ENCODE measurements at regions not wholly inside any gene's neighbourhood (a gene's known extent, or its start where the extent isn't known, plus 50 kb on each side); places are given as distances from the start of the nearest gene placed in this dataset.

DNA sequence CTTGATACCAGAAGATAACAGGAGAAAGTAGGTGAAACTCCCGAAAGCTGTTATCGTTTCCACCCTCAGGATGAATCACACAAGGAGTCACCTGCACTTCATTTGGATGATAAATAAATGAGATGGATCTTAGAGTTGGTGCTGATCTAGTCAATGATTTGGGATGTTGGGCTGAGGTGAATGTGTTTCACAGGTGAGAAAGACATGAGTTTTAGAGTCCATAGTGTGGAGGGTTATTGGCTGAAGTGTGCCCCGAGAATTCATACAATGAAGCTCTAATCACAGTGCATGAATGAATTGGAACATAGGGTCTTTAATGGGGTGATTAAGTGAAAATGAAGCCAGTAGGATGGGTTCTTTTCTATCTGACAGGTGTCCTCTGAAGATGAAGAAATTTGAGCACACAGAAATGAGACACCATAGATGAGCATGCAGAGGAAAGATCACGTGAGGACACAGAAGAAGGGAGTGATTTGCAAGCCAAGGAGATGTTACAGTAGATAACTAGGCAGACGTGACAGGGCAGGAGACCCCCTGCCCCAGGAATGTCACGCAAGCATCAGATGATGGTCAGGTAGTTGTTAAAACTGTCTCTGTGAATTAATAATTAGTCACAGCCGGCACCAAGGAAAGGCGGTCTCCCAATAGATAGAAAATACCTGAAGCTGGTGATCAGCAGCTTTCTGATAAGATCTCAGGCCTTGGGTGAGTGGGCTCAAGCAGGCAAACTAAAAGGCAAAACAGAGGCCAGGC, 60.3 kb upstream of the IGLL5 start:
- ChIA-PET POLR2A (interaction anchor here (0.5 kb wide), 1 partner anchor 36 kb away, joined by 4 read pairs; no protein-coding TSS in a partner anchor), CTCF (interaction anchor here (0.8 to 4.4 kb wide), 5 partner anchors 10 to 128 kb away, joined by 3 to 15 read pairs (median 3); no protein-coding TSS in a partner anchor)
- H3K27ac Mint-ChIP-seq, result no peak overlapping the region
- intact Hi-C loops (cut with micrococcal nuclease), result no loop called here
- TF ChIP-seq, protein P1, sequence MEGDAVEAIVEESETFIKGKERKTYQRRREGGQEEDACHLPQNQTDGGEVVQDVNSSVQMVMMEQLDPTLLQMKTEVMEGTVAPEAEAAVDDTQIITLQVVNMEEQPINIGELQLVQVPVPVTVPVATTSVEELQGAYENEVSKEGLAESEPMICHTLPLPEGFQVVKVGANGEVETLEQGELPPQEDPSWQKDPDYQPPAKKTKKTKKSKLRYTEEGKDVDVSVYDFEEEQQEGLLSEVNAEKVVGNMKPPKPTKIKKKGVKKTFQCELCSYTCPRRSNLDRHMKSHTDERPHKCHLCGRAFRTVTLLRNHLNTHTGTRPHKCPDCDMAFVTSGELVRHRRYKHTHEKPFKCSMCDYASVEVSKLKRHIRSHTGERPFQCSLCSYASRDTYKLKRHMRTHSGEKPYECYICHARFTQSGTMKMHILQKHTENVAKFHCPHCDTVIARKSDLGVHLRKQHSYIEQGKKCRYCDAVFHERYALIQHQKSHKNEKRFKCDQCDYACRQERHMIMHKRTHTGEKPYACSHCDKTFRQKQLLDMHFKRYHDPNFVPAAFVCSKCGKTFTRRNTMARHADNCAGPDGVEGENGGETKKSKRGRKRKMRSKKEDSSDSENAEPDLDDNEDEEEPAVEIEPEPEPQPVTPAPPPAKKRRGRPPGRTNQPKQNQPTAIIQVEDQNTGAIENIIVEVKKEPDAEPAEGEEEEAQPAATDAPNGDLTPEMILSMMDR (IDR thresholded peaks at IDR 0.05), result no peak
- H3K9me3 Mint-ChIP-seq, result peaks cover 9% of the 10 kb centered on the region
- DNase-seq (no peak), ATAC-seq (no peak)
- H3K4me1 Mint-ChIP-seq (ENCODE audit: low read depth), result peaks cover 30% of the 10 kb centered on the region
- H3K27me3 Mint-ChIP-seq, result no peaks in the 10 kb centered on the region
- H3K36me3 Mint-ChIP-seq (ENCODE audit: low read depth), result no peaks in the 10 kb centered on the region
- no peak overlapping the region for H3K4me3 Mint-ChIP-seq

DNA sequence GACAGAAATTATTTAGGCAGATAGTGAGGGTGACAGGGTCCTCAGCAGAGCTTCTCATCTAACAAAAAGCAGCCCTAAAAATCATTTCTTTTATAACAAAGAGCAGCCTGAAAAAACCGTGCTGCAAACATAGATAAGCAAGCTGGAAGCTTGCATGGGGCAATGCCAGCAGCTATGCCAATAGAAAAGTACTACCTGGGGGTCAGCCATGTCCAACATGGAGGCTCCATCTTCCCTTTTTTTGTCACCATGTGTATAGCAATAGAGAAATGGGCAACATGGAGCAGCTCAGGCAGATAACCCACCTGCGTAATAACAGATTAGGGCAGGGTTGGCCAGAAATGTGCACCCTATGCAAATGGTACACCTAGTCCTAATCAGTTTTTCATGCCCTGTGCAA, 57.4 kb upstream of the IGLL5 start:
- Mint-ChIP-seq H3K4me3 (no peak overlapping the region), H3K4me1 (ENCODE audit: low read depth) (peaks cover 6% of the 10 kb centered on the region), H3K27ac (no peak overlapping the region), H3K27me3 (no peaks in the 10 kb centered on the region), H3K36me3 (ENCODE audit: low read depth) (no peaks in the 10 kb centered on the region), H3K9me3 (peaks cover 9% of the 10 kb centered on the region)
- ChIA-PET POLR2A (interaction anchor here (1.1 to 1.5 kb wide), 2 partner anchors 10 to 11 kb away, joined by 4 read pairs; no protein-coding TSS in a partner anchor), CTCF (interaction anchor here (0.7 to 4.4 kb wide), 15 partner anchors 9 to 130 kb away, joined by 3 to 23 read pairs (median 5); no protein-coding TSS in a partner anchor)
- TF ChIP-seq, protein P1 (IDR thresholded peaks at IDR 0.05), result no peak
- DNase-seq, result no peak
- intact Hi-C loops (cut with micrococcal nuclease), result no loop called here
- ATAC-seq, result no peak

DNA sequence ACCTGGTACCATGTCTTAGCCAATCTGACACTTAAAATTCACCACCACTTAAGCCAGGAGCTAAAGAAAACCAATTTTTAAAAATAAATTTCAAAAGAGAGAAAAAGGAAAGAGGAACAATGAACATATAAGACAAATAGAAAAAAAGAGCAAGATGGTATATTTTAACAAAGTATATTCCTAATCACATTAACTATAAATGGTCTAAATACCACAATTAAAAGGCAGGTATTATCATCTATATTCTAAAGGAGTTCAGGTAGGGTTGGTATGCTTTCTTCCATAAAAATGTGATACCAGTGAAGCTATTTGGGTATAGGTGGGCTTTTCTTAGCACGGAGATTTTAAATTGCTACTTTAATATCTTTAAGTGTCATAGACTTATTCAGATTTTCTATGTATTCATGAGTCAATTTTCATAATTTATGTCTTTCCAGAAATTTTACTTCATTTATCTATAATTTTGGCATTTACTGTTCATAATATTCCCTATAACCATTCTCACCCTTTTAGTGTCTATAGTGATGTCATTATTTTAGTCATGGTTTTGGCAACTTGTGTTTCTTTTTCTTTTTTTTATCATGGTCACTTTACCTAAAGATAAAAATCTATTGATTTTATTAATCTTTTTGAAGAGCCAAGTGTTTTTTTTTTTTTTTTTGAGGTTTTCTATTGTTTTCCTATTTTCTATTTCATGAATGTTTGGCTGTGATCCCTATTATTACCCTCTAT, 56.5 kb upstream of the IGLL5 start:
- DNase-seq, result no peak
- H3K27ac Mint-ChIP-seq, result no peak overlapping the region
- intact Hi-C loops (cut with micrococcal nuclease), result no loop called here

DNA sequence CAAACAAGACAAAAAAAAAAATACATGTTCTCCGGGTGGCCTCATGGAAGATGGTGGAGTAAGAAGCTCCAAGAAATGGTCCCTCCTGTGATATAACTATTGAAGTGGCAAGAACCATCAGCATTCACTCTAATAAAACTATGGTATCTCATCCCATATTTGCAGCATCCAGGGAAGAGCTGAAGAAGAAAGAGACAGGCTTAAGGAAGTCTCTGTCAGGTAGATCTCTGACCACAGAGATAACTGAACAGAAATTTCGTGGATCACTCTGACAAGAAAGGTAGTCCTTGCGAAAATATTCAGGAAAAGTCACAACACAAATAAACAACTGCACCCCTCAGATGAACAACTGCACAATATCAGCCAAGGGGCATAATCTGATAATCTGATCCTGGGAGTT, 54.6 kb upstream of the IGLL5 start:
- ChIA-PET CTCF (interaction anchor here (2.0 kb wide), 1 partner anchor 16 kb away, joined by 5 read pairs; no protein-coding TSS in a partner anchor), POLR2A (interaction anchor here (0.6 kb wide), 1 partner anchor 46 kb away, joined by 3 read pairs; no protein-coding TSS in a partner anchor)
- H3K4me3 Mint-ChIP-seq, result no peak overlapping the region
- H3K27ac Mint-ChIP-seq, result no peak overlapping the region
- intact Hi-C loops (cut with micrococcal nuclease), result no loop called here
- peaks cover 12% of the 10 kb centered on the region for H3K4me1 Mint-ChIP-seq (ENCODE audit: low read depth)
- no peak for ATAC-seq
- TF ChIP-seq, protein P1 (IDR thresholded peaks at IDR 0.05), result no peak
- H3K36me3 Mint-ChIP-seq (ENCODE audit: low read depth), result no peaks in the 10 kb centered on the region
- no peaks in the 10 kb centered on the region for H3K27me3 Mint-ChIP-seq
- DNase-seq, result no peak
- H3K9me3 Mint-ChIP-seq, result peaks cover 9% of the 10 kb centered on the region

More for the DNA sequence above, 56.5 kb upstream of the IGLL5 start:
- TF ChIP-seq, protein P1 (IDR thresholded peaks at IDR 0.05), result no peak
- H3K36me3 Mint-ChIP-seq (ENCODE audit: low read depth), result no peaks in the 10 kb centered on the region
- H3K27me3 Mint-ChIP-seq, result no peaks in the 10 kb centered on the region
- no peaks in the 10 kb centered on the region for H3K4me1 Mint-ChIP-seq (ENCODE audit: low read depth)
- H3K4me3 Mint-ChIP-seq, result no peak overlapping the region
- no peak for ATAC-seq
- CTCF ChIA-PET, result interaction anchor here (0.7 to 4.4 kb wide), 9 partner anchors 8 to 125 kb away, joined by 3 to 23 read pairs (median 10); no protein-coding TSS in a partner anchor
- POLR2A ChIA-PET, result interaction anchor here (1.1 to 1.5 kb wide), 2 partner anchors 11 to 12 kb away, joined by 4 read pairs; no protein-coding TSS in a partner anchor
- peaks cover 9% of the 10 kb centered on the region for H3K9me3 Mint-ChIP-seq

Data from activated CD8-positive, alpha-beta T cell treated with anti-CD3 and anti-CD28 coated beads for 36 hours (primary cell).